ENCODE measurements at regions not wholly inside any gene's neighbourhood (a gene's known extent, or its start where the extent isn't known, plus 50 kb on each side); places are given as distances from the start of the nearest gene placed in this dataset.

DNA sequence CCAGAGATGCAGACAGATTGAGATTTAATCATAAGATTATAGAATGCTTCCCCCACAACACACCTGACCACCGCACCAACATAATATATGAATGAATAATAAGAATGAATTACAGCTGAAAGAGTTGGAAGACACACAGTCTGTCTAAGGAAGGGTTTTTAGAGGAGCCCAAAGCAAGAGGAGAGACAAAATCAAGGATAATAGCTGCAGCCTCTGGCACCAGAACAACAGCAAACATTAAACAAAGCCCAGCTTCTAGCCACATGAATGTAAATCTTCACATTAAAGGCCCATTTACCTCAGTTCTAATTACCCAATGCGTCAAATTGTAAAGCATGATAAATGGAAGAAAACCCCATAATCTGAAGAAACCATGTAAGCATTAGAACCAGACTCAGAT, 133.9 kb downstream of the SPCS3 start:
- TF ChIP-seq, protein P1, sequence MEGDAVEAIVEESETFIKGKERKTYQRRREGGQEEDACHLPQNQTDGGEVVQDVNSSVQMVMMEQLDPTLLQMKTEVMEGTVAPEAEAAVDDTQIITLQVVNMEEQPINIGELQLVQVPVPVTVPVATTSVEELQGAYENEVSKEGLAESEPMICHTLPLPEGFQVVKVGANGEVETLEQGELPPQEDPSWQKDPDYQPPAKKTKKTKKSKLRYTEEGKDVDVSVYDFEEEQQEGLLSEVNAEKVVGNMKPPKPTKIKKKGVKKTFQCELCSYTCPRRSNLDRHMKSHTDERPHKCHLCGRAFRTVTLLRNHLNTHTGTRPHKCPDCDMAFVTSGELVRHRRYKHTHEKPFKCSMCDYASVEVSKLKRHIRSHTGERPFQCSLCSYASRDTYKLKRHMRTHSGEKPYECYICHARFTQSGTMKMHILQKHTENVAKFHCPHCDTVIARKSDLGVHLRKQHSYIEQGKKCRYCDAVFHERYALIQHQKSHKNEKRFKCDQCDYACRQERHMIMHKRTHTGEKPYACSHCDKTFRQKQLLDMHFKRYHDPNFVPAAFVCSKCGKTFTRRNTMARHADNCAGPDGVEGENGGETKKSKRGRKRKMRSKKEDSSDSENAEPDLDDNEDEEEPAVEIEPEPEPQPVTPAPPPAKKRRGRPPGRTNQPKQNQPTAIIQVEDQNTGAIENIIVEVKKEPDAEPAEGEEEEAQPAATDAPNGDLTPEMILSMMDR (conservative IDR thresholded peaks at IDR 0.05) = no peak

DNA sequence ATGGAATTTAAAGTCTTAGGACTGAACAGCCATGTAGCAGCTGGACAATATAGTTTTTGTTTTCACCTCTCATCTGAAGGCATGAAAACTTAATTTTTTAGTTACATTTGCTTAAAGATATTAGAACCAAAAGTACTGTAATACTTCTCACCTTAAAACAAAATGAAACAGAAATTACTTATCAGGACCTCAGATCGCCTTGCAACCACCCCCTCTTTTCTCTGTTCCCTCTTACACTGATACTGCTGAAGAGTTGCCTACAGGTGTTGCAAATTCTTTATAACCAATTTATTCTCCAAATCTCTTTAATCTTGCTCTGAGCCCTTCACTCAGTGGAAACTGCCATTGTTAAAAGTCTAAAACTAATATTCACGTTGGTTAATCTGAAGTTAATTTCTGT, 145.0 kb downstream of the SPCS3 start:
- TF ChIP-seq, protein P1 (conservative IDR thresholded peaks at IDR 0.05) = no peak
- H3K27ac ChIP-seq = no peak overlapping the region

More for the DNA sequence above, 133.9 kb downstream of the SPCS3 start:
- H3K27ac ChIP-seq = no peak overlapping the region

DNA sequence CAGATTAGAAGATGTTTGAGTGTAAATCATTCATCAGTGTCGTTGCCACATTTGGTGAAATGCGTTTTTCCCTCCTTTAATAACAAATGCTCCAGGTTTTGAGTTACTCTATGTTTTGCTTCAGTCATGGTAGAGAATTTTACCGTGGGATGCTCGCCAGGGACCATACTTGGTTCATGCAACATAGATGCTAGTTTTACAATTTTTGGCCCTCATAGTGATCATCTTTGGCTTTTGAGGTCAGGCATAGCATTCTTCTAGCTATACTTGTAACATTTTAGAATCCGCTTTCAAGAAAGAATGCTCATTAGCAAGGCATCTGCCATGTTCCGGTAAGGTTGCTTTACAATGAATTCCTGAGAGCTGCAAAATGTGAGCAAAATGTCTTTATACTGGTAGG, 147.2 kb downstream of the SPCS3 start:
- TF ChIP-seq, protein P1 (conservative IDR thresholded peaks at IDR 0.05) = no peak

DNA sequence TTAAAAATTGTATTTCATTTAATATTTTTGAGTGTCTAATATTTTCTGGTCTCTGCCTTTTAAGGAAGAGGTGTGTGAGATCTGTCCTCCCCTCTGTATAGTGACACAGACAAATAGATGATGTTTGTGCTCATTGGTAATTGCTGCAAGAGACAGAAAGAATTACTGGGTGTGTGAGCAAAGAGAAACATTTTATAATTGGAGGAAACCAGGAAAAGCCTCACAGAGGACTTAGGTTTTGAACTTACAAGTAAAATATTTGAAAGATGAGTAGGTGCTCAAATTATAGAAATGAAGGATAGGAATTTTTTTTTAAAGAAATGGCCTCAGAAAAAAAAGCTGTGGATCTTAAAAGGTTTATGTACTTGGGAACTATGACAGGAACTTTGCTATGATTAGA, 149.8 kb downstream of the SPCS3 start:
- H3K27ac ChIP-seq = no peak overlapping the region
- TF ChIP-seq, protein P1 (conservative IDR thresholded peaks at IDR 0.05) = no peak

More for the DNA sequence above, 147.2 kb downstream of the SPCS3 start:
- no peak overlapping the region for H3K27ac ChIP-seq

DNA sequence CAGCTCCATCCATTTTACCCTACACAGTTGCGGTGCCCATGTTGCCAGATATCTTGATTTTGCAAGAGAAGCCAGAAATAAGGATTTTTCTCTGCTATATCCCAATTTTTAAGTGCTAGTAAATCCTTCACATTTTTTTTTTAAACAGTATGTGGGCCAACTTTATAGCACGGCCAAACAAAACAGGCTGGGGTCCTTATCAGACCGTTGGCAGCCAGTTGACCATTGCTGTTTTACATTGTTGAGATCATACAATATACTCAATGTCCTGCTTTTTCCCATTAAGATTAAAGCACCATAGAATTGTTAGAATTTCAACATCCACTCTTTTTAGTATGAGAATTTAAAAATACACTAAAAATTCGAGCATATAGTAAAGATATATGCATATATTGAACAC, 150.9 kb downstream of the SPCS3 start:
- TF ChIP-seq, protein P1 (conservative IDR thresholded peaks at IDR 0.05) = no peak
- H3K27ac ChIP-seq = no peak overlapping the region

DNA sequence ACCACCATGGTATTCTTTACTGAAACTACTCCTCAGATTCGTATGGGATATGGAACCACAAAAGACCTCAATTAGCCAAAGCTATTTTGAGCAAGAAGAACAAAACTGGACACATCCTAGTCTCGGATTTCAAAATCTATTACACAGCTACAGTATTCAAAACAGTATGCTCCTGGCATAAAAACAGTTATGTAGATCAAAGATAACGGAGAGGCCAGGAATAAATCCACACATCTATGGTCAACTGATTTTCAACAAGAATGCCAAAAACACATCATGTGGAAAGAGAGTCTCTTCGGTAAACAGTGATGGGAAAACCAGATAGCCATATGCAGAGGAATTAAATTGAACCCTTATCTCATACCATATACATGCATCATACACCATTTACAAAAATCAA, 155.3 kb downstream of the SPCS3 start:
- TF ChIP-seq, protein P1 (conservative IDR thresholded peaks at IDR 0.05) = no peak
- H3K27ac ChIP-seq = no peak overlapping the region

DNA sequence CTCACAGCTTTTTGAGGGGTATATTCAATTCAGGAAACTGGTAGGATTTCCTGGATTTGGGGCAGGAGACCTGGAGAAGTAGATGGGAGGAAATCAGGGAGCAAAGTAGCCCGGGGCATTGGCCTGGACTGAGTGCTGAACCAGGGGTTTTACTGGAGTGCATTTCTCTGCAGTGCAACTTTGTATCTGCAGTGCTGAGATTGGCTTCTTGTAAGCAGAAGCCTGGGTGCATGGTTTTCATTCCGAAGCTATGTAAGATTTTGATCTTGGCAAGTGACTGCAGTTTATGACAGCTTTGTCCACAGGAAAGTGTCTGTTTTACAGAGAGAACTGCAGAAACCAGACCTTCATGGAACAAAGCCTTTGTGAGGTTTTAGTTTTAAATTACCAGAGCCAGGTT, 158.3 kb downstream of the SPCS3 start:
- no peak overlapping the region for H3K27ac ChIP-seq
- TF ChIP-seq, protein P1 (conservative IDR thresholded peaks at IDR 0.05) = no peak

DNA sequence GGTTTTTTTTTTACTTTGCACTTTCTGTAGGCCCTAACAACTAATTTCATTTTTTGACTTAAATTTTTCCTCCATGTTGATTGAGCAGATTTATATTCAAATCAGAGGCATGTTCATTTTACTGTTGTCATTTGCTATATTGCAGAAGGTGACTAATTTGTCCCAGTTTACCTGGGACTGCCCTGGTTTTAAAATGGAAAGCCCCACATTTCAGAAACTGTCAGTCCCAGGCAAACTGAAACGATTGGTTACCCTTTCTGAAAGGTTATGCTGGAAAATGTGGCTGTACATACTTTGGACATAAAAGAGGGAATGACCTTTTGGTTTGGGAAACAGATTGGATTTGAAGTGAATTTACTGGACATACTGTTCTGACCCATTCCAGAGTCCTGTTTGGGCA, 160.0 kb downstream of the SPCS3 start:
- TF ChIP-seq, protein P1 (conservative IDR thresholded peaks at IDR 0.05) = no peak
- H3K27ac ChIP-seq = no peak overlapping the region

All from VCaP (cell line).